ENCODE measurements at regions not wholly inside any gene's neighbourhood (a gene's known extent, or its start where the extent isn't known, plus 50 kb on each side); places are given as distances from the start of the nearest gene placed in this dataset.
A peak's percentile ranks its signal among the peaks of the same experiment; 100 is the strongest.

DNA sequence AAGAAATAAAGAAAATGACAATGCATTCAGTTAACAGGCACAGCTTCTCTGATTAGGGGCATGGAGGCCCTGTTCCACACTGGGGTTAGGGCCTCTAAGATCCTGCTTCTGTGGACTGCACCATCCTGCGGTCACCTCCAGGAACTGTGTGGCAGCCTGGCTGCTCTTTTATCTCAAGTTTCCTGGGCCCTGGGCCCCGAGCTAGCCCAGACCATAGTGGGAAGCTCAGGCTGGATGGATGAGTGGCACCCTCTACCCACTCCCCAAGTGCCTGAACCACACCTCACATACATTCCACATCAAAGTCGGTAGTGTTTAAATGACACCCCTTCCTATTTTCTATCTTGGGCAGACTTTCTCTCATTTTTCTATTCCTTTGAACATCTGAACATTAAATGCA lies 461.5 kb upstream of the MKI67 start:
- DNase-seq, result no peak

DNA sequence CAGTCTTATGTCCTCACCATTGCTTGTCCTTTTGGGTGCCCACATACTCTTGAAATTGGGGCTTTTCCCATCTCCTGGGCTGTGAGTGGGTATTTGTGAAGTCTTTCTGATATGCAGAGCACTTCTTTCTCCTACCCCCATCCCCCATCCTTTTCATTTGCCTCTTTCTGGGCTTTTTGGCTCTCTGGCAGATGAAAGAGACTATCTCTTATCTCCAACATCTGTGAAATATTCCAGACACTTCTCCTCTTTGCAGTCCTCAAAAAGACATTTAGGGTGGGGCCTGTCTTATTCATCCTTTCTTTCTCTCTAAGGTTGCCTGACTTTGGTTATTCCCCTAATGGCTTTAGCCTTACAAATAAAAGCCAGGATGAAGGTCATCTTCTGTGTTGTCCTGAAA lies 462.2 kb upstream of the MKI67 start:
- no peak for DNase-seq

DNA sequence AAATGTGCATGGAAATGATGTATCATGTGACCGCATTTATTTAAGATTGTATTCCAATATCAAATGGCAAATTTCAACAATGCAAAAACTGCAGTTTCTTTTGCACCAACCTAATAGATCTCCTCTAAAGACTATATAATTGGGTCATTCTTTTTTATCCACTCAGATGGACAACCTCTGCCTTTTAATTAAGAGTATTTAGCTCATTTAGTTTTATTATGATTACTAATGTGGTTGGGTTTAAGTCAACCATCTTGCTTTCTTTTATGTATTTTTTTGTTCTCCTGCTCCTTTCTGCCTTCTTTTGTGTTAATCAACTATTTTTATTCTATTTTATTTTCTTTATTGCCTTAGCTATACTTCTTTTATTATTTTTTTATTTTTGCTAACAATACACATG lies 468.5 kb upstream of the MKI67 start:
- no peak for DNase-seq

DNA sequence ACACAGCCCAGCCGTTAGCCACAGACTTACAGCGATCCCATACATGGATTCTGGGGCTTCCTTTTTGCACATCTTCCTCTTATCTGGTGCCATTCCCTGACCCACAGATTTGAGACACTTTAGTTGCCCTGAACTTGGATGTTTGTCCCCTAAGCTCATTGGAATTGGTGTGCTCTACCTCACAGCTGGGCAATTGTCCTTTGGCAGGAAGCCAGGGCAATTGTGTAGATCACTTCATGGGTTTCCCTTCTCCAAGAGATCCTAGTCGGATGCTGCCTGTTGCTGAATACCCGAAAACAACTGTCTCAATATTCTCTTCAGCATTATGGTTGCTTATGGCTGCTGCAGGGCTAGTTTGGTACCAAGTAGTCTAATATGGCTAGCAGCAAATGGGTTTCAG lies 470.7 kb upstream of the MKI67 start:
- DNase-seq, result no peak

DNA sequence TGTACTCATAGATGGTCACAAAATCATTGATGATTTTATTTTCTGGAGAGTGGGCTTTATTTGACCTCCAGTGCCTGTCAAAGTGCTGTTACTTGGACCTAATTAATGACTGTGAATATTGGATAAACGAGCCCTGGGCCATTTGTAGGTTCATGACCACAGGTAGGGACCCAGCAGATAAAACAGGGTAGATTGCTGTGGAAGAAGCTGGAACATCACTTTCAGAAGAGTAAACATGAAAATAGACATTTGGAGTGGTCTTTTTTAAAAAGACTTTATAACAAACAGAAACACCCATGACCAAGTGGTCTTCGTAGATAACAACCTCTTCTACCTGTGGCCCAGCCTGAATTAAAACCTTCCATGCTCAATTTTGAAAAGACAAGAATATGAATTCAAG lies 472.8 kb upstream of the MKI67 start:
- no peak for DNase-seq

DNA sequence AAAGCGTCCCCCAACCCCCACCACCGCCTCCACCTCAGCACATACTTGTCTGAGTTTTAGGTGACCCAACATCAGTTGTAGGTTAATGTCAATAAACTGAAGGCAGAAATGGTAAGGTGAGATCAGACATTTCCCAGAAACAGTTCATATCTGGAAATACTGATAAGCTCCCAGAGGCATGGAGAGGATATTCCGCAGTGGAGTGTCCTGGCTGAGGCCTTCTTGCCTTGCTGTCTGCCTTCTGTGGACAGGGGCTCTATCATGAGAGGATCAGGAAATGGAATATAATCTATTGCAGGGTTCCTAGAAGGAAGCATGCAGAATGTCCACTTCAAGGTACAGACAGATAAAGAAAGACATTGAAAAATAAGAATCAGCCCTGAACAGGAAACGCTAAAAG lies 473.3 kb upstream of the MKI67 start:
- no peak for DNase-seq

DNA sequence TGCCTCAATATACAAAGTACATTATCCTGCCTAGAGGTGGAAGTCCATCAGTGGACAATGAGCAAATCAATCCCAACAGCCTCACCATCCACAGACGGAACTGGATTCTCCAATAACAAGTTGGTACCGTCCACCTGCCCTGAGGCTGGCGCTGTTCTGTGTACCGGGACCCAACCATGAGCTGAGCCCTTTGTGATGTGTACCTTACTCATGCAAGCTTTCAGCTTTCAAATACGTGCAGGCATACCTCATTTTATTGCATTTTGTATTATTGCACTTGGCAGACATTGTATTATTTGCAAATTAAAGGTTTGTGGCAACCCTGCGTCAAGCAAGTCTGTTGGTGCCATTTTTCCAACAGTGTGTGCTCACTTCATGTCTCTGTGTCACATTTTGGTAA lies 476.0 kb upstream of the MKI67 start:
- DNase-seq, result no peak

DNA sequence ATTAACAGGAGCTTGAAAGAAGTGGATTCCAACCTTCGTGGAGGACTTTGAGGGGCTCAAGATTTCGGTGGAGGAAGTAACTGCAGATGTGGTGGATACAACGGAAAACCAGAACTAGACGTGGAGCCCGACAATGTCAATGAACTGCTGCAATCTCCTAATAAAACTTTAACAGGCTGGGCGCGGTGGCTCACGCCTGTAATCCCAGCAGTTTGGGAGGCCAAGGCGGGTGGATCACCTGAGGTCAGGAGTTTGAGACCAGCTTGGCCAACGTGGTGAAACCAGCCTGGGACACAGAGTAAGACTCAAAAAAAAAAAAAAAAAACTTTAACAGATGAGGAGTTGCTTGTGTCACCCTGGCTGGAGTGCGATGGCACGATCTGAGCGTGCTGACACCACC lies 477.8 kb upstream of the MKI67 start:
- DNase-seq, result no peak

DNA sequence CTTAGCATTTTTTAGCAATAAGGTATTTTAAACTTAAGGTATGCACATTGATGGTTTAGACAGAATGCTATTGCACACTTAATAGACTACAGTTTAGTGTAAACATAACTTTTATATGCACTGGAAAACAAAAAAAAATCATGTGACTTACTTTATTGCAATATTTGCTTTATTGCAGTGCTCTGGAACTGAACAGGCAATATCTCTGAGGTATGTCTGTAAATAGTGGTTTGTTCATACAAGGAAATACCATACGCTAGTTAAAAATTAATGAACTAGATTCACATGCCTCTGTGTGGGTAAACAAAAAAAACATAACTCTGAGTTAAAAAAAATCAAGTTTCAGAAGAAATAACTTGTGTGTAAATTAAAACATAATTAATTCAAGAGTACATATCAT lies 479.0 kb upstream of the MKI67 start:
- DNase-seq, result no peak

DNA sequence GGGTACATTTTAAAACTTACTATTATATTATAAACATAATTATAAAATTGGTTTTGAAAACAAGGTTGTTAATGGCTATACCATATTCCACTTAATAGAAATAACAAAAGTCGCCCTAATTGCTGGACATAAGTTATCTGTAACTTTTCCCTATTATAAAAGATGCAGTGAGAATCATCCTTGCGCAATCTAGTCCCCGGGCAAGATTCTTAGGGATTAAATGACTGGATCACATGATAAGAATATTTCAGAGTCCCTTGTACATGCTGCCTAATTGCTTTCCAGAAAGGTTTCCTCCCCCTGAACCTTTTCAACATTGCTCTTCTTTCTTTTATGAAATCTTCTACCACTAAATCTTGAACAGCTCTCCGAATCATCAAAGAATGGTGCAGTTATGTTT lies 479.8 kb upstream of the MKI67 start:
- DNase-seq, result no peak

DNA sequence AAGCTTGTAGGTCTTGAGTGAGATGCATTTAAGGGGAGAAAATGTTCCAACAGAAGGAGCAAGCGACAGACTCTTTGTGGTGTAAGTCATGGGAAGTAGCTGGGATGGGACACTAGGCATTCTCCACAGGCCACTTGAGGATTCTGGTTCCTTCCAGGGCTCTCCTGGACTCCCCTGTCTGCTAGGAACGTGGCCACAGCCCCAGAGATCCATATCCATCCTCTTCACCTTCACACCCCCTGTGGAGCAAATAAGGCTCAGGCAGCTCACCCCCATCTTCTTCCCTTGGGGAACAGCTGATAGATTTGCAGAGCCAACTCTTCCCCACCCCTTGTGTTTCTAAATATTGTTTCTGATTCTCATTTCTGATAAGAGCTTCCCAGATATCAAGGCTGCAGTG lies 482.6 kb upstream of the MKI67 start:
- no peak for DNase-seq

DNA sequence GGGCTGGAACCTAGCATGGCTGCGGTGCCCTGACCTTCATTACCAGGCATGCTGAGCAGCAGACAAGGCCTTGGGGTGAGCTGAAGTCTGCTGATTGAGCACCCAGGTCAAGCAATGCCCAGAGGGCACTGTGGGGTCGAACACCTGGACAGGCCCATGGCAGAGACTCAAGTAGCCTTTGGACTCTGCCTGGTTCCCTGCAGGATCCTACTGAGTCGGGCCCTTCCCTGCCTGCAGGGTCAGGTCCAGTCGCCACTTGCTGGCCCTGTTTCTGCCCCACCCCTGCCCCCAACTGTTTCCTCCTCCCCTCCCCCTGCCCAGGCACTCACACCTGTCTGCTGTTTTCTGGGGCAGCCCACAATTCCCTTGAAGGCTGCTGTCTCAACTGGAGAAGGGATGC lies 483.2 kb upstream of the MKI67 start:
- DNase-seq, result no peak

DNA sequence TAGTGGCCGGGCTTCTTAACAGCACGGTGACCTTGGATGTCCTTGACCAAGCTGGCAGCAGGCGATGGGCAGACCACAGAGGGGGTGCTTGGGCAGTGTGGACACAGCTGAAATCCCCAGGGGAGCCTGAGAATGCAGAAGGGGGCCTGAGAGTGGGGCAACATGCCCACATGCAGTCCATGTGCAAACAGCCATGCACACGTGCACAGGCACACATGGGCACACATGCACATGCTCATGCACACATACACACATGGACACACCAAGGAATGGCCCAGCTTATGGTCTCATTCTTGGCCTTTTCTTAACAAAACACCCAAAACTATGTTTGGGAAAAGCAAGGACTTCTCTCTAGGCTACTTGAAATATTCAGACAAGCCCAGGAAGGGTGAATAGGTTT lies 483.9 kb upstream of the MKI67 start:
- DNase-seq, result no peak

DNA sequence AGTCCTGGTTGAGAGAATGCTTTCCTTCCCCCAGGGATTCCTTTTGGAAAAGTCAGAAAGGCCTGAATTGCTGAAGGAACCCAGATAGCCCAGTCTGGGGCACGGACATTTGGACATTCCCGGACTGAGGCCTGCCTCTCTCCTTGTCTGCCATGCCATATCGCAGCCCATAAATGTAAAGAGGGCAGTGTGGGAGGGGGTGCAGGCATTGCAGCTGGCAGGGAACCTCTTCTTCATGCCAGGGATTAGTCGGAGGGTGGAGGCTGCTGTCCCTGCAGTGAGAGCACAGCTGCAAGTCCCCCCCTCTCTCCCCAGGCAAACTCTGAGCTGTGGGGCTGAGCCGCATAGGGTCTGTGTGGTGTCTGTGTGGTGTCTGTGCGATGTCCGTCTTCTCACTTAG lies 486.0 kb upstream of the MKI67 start:
- DNase-seq, result peak; percentile 63

DNA sequence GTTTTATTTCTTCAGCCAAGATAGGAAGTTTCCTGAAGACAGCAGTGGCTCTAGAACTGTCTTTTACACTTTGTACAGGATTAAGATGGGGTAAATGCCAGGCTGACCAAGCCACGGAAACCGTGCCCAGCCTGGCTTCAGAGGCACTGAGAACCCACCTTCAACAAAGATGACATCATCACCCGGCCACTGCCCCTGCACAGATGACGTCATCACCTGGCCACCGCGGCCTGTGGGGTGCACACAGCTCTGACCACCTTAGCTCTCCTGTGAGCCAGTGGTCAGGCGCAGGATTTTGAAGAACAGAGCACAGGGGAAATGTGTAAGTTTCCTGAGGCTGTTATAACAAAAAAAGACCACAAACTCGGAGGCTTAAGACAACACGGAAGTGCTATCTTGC lies 486.4 kb upstream of the MKI67 start:
- DNase-seq, result no peak

DNA sequence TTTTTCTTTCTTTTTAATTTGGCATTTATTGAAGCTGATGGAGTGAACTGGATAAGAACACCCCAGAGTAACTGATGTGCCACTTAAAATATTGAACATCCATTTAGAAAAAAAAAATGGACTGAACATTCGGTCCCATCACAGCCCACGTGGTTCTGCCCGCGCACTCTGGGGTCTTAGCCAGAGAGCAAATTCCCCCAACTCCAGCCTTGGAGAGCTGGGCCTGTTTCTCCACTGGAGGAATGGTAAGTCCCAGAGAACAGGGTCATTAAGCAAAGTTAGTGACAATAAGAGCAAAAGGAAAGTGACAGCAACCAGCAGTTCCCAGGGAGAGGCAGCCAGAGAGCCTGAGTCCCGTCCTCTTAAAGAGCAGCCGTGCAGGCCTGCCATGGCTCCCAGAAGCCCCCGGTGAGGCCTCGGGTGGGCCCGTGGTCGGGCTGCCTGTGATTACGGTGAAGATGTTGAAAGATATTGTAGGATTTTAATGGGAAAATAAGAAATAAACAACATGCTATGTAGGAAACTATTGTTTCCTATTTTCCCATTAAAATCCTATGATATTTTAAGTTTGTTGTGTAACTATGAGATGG lies 487.9 kb upstream of the MKI67 start:
- no peak for DNase-seq

DNA sequence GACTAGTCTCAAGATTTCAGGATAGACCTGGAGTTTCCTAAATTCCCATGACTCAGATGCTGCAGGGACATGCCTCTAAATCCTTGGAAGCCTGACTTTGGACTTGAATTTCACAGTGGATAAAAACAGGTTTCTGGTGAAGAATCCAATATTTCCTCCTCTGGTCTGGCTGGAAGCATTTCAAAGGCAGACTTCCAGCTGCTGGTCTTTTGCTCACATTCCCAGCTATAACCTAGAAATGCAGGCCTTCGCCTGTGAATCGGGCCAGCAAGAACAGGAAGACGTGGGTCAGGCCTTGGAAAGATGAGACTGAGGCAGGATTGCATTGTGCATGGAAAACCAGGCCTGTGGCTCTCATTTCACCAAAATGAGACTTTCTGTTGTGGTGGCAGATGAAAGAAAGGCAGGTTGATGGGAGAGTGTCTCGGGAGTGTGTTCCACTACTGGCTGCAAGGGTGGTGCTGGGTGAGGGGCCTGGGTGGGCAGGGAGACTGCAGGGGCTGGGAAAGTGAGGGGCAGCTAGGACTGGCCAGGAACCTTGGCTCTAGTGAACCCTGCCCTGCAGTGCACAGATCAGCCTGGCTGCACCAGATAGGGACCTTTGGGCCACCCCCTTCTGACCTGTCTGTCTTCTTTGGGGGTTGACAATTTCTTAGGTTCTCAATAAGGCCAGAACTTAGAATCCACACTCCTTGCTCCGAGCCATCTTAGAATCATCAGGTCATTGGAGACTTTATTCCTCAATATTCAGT lies 488.8 kb upstream of the MKI67 start:
- DNase-seq, result peak; percentile 69

DNA sequence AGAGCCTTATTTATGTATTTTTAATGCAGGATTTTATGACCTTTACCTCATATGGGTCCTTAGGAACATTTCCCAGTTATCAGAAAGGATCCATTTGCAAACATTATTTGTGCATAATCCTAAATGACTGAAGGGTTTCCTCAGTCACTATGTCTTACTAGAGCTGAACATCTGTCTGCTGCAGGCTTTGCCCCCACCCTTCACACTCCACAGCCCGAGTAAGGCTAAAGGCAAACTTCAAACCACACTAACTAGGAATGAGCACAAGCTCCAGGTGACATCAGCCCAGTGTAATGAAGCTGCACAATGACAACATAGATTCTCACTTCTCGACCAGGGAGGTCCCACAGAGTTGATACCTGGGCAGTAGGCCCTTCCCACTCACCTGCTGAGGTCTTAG lies 491.3 kb upstream of the MKI67 start:
- DNase-seq, result no peak

DNA sequence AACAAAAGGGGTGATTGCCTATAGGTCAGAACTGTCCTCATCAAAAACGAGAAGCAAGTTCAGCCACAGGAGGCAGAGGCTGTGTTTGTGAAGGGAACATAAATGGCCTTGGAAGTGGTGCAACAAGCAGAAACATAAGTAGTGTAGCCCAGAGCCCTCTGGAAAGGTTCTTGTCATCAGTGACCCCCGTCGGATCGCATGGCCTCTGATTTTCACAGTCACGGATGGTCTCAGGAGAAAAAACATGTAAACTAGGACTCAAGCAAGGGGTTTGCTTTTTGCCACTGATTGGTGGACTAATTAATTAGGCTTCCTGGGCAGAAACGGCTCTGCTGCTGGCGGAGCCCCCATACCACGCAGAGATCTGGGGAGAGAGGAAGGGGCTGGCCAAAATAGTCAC lies 496.5 kb upstream of the MKI67 start:
- DNase-seq, result no peak

DNA sequence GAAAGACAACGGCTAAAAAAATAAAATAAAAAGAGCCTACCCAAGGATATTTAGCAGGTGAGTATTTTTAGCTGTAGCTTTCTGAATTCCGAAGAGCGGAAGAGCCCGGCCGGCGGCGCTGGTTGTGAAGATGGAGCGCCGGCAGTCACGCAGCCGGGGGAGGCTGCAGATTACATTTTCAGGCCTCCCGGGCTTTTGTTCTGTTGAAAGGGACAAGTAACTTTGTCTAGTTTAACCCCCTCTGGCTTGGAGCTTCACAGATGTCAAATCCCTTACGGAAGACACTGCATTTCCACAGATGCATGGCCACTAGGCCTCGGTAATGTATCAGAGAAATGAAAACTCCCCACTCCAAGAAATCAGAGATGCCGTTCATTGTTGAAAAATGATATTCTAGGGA lies 497.6 kb upstream of the MKI67 start:
- DNase-seq, result no peak

DNA sequence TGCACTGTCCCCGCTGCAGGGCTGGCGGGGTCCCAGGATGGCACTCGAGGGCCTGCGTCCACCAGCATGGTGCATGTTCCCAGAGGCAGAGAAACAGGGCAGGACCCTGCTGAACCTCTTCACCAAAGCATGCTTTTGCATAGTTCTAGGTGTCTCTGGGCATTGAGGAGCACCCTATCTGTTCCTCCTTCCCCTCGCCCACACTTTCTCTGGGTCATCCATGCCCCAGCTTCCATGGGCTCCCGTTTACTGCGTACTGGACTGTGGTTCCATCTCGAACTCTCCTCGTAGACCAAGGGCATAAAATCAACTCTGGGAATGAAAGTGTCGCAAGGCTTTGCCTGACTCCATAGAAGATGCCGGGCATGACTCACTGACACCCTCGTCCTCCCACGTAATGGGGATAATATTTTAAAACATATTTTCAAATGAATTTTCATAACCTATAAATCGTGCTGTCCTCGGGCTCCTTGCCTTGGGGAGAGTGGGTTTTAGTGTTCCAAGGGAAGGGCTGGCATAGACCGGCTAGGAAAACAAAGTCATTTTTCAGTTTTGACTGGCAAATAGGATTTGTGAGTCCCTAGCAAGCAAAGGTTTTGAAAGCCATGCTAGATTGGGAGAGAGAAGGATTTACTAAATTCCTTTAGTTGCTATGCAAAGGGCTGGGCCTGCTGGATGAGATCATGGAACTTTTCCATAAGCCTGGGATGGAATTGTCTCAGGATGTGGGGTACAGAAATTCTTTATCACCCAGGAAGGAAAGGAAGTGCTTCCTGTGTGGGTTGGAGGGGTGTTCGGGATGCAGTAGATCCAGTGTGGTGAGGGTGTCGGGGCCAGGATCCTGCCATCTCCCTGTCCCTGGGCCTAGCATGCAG lies 498.7 kb upstream of the MKI67 start:
- no peak for DNase-seq

DNA sequence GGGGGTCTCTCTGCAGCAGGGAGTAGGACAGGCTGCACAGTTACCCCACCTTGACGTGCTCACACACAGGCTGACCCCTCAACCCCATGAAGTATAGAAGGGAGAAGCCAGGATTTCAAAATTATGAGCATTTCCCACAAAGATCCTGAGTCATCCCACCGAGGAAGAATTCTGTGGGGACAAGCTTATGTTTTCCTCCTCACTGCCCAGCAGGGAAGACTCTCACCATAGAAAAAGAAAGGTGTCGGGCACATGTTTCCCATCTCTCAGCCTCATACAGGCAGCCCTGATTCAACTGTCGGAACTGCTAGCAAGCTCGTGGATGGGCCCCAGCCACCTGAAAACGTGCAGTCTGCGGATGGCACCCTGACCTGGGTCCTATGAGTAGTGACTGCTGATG lies 499.7 kb upstream of the MKI67 start:
- no peak for DNase-seq

DNA sequence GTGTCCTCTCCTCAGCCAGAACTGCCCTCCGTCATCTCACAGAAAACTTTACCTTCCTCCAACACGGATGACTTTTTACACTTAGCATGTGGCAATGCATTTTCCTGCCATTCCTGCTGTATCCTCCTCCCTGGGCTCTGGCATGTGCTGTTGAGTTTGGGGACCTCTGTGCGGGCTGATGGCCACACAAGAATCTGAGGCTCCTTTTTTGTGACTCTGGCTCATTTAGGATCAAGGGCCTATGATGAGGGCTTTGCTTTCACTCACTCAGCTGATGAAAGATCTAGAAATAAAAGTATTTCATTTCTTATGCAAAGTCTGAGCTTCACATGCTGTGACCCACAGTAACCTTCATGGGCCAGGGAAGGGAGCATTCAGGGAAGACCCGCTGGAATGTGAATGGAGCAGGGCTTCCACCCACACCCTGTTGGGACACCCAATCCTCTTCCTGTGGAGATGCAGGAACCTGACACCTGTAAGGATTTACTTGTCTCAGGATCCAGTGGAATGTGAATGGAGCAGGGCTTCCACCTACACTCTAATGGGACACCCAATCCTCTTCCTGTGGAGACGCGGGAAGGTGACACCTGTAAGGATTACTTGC lies 500.3 kb upstream of the MKI67 start:
- no peak for DNase-seq

DNA sequence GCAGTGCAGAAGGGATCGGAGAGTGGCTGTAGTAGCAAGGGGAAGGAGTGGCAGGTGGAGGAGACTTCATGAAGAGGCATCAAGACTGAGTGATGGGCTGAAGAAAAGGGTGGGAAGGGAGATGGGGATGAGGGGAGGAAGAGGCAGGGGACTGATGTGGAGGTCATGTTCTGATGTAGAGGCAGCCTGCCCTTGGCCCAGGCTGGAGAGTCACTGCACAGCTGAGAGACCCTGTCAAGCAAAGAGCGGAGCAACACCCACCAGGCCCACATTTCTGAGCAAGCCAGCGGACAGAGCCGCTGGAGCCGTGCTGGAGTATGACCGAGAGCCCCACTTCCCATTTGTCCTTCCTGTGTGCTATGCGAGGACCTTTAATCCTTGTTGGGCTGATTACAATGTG lies 501.6 kb upstream of the MKI67 start:
- no peak for DNase-seq

Data from left hindlimb (tissue), 1 donor.